ENCODE measurements at regions not wholly inside any gene's neighbourhood (a gene's known extent, or its start where the extent isn't known, plus 50 kb on each side); places are given as distances from the start of the nearest gene placed in this dataset.

- no peak for DNase-seq
These were observed 680.8 kb upstream of the SEMA6A start for GRCh38 chr5:117255211-117256027.

- no peak for DNase-seq
These were observed 677.9 kb upstream of the SEMA6A start for GRCh38 chr5:117252566-117252965.

- no peak for DNase-seq
These were observed 674.6 kb upstream of the SEMA6A start for GRCh38 chr5:117249086-117249815.

- DNase-seq = no peak
These were observed 671.8 kb upstream of the SEMA6A start for GRCh38 chr5:117246424-117246823.

- no peak for DNase-seq
These were observed 670.5 kb upstream of the SEMA6A start for GRCh38 chr5:117245130-117245529.

GRCh38 chr5:117242028-117242427, 667.4 kb upstream of the SEMA6A start:
- DNase-seq = no peak

- no peak for DNase-seq
These were observed 662.3 kb upstream of the SEMA6A start for GRCh38 chr5:117236941-117237340.

GRCh38 chr5:117235786-117236185, 661.2 kb upstream of the SEMA6A start:
- DNase-seq = no peak

- DNase-seq = no peak
These were observed 655.8 kb upstream of the SEMA6A start for GRCh38 chr5:117230375-117230774.

GRCh38 chr5:117220730-117221129, 646.1 kb upstream of the SEMA6A start:
- DNase-seq = no peak

GRCh38 chr5:117218789-117219188, 644.2 kb upstream of the SEMA6A start:
- DNase-seq = no peak

GRCh38 chr5:117212866-117213265, 638.2 kb upstream of the SEMA6A start:
- no peak for DNase-seq

GRCh38 chr5:117210796-117211195, 636.2 kb upstream of the SEMA6A start:
- DNase-seq = no peak

- DNase-seq = no peak
These were observed 634.9 kb upstream of the SEMA6A start for GRCh38 chr5:117209479-117209878.

- DNase-seq = no peak
These were observed 632.6 kb upstream of the SEMA6A start for GRCh38 chr5:117207088-117207668.

- DNase-seq = no peak
These were observed 631.3 kb upstream of the SEMA6A start for GRCh38 chr5:117205894-117206293.

GRCh38 chr5:117204926-117205869, 630.6 kb upstream of the SEMA6A start:
- DNase-seq = no peak

GRCh38 chr5:117204404-117204803, 629.8 kb upstream of the SEMA6A start:
- DNase-seq = no peak

GRCh38 chr5:117203584-117203983, 629.0 kb upstream of the SEMA6A start:
- no peak for DNase-seq

GRCh38 chr5:117201001-117201400, 626.4 kb upstream of the SEMA6A start:
- DNase-seq = no peak

GRCh38 chr5:117195076-117195475, 620.5 kb upstream of the SEMA6A start:
- no peak for DNase-seq

GRCh38 chr5:117191251-117191650, 616.6 kb upstream of the SEMA6A start:
- DNase-seq = no peak

- DNase-seq = no peak
These were observed 615.2 kb upstream of the SEMA6A start for GRCh38 chr5:117189784-117190183.

All from CD4-positive, alpha-beta T cell treated with Interleukin-17A for 1 hour (primary cell).